Glomerular endothelial cell (primary cell): ENCODE measurements at regions not wholly inside any gene's neighbourhood (a gene's known extent, or its start where the extent isn't known, plus 50 kb on each side); places are given as distances from the start of the nearest gene placed in this dataset.

Experiments
- DNase-seq: peaks from one replicate; pipeline ENCODE4 v3.0.0-alpha.2; 2011; ENCODE audit warnings: low read depth, low spot score; ENCODE audit errors: extremely low read depth

DNA sequence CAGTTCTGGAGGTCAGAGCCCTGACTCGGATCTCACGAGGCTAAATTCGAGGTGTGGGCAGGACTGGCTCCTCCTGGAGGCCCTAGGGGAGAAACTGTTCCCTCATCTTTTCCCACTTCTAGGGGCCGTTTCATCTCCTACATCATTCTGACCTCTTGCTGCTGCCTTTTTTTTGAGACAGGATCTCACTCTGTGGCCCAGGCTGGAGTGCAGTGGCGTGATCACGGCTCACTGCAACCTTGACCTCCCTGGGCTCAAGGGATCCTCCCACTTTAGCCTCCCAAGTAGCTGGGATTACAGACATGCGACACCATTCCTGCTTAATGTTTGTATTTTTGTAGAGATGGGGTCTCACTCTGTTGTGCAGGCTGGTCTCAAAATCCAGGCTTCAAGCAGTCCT is 244.1 kb upstream of the GSE1 start:
- DNase-seq, result no peak

DNA sequence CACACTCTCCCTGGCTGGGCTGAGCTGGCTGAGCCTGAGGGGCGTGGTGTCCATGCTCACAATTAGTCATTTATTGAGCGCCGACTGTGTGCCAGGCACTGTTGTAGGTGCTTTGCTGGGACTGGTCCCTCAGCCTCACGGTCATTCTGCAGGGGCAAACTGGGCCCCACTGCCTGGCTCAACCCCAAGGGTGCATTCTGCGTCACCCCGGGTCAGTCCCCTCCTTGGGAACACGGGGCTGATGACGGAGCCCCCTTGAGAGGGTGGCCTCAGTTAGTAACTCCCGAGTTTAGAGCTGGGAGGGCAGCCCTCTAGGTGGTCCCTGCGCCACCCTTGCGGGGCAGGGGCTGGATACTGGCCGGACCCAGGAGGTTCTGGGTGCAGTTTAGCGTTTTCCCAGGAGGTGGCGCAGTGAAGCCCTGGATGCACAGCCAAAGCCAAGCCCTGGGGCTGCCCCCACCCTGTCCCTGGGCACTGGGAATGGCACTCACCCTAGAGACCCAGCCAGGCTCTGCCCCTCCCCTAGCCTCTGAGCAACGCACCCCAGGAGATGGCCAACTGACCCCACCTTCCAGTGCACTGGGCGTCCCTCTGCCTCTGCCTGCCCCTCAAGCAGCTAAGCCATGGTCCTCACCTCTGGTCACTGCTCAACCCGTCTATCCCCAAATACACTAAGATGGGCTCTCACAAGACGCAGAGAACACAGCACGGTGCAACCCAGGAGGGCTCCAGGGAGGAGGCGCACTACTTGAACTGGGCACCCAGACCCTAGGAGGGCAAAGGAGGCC is 243.2 kb upstream of the GSE1 start:
- DNase-seq, result no peak

DNA sequence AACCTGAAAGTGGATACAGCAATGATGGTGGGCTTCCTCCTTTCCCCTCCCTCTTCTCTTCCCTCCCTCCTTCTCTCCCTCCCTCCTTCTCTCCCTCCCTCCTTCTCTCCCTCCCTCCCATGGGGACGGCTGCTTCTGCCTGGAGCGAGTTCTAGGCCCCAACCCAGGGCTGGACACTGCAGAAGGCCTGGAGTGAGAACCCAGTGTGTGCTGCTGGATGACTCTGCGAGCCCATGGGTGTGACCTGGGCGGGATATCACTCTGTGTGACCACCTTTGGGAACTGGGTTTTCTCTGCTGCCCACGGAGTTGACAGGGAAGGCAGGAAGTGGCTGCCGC is 242.6 kb upstream of the GSE1 start:
- no peak for DNase-seq

DNA sequence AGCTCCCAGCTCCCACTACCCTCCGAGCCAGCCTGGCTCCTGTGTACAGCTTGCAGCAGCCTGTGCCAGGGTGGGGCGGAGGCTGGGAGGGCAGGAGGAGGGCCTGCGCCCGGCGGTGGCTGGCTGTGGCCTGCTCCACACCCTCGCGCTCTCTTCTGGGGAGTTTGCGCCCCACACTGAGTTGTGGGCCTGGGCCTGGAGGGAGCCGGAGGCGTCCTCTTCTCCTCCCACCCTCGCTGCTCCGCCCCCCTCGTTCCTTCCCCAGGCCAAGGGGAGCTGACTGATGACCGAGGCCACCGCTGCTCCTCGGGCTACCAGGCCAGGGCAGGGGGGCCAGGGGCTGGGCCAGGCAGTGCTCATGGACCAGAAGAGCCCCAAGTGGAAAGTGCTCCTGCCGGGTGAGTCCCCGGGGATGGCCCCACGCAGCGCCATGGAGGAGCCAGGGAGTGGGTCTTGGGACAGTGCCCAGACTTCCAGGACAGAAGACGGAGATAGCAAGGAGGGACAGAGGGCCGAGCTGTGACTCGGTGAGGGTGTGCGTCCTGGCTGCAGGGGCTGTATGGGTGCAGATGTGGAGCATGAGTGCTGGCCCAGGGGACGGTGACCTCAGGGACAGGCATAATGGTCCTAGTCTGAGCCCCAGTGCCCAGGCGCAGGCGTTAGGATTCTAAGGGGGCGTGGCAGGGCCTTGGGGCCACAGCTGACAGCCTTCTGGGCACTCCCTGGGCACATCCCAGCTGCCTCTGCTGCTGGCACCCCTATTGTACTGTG is 242.1 kb upstream of the GSE1 start:
- no peak for DNase-seq

DNA sequence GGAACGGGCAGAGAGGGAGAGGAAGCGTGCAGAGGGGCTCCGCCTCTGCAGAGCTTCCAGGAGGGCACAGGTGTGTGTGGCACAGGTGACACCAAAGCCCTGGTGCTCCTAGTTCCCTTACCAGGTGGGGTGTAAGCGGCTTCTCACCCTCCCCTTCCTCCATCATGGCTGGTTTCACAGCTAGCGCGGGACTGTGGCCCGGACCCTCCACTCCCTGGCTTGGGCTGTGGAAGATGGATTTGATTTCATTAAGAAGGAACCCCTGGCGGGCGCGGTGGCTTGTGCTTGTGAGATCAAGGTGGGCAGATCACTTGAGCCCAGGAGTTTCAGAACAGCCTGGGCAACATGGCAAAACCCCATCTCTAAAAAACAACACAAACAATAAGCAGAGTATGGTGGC is 241.2 kb upstream of the GSE1 start:
- no peak for DNase-seq

DNA sequence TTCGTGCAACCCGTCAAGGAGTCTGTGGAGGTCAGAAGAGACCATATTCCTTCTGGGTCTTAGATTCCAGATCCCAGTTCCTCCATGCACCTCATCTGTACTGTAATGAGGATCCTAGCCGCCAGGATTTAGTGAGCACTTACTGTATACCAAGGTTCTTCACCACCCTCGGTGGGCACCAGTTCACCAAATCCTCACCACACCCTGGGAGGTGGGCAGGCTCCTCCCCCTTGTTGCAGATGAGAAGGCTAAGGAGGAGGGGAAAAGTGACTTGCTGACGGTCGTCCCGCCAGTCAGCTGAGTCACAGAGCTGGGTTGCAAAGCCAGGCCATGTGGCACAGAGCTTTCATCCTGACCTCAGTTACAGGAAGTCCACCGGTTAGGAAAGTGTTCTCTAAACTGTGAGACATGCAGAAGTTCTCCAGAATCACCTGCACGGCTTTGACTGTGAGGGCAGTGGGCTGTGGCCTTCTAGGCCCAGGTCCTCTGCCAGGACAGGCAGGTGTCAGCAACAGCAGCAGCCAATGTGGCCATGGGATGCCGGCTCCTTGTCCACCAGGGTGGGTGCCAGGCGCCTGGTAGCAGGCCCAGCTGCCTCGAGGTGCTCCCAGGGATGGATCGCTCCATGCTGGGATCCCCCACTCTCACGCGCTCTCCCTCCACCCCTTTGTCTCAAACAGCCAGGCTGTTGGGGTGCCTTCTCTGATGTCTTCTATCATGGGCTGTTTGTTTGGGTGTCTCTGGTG is 240.3 kb upstream of the GSE1 start:
- DNase-seq, result no peak

DNA sequence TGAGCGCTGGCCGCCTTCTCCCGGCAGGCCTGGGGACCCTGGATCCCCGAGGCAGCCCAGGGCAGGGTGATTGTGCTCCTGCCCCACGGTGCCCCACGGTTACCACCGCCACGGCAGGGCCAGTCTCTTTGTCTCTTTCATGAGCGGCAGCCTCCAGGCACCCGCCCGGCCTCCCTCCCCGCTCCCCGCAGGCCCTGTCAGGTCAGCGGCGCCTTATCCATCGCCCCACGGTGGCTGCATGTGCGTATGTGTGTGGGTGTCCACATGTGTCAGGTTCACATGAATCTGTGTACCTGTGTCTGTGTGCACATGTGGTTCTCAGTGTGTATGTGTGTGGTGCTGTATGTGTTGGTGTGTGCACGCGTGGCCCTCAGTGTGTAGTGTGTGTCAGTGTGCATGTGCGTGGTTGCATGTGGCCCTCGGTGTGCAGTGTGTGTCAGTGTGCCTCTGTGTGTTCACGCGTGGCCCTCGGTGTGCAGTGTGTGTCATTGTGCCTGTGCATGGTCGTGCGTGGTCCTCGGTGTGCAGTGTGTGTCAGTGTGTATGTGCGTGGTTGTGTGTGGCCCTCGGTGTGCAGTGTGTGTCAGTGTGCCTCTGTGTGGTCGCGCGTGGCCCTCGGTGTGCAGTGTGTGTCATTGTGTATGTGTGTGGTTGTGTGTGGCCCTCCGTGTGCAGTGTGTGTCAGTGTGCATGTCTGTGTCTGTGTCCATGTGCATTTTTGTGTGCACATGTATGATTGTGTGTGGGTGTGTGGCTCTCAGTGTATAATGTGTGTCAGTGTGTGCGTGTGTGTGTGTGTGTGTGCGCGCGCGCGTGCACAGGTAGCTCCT is 239.2 kb upstream of the GSE1 start:
- DNase-seq, result no peak

DNA sequence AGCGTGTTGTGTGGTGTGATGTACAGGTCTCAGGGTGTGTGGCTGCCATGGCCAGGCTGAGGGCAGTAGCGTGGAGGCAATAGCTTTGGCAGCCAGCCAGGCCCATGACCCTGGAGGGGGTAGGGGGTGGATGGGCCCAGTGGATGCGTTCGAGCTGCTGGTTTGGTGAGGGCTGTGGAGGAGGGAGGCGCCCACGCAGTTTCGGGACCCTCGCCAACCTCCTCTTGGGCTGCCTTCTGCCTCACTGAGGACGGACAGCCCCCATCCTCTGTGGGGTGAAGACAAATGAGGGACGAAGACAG is 238.6 kb upstream of the GSE1 start:
- DNase-seq, result no peak

DNA sequence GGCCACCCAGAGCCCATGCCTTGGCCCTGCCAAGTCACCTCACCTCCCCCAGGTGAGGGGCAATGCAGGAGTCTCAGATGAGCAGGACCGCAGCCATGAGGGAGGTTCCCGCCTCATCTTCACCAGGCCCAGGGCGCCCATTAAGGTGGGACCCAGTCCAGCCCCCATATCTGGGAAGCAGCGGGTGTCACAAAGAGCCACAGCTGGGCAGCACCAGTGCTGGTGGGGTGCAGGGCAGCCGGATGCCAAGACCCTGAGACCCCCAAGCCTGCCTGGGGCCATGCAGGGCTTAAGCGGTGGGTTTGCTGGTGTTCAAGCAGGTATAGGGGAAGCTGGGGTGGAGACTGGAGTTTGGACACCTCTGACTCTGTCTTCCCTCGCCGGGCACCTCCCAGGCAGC is 237.8 kb upstream of the GSE1 start:
- DNase-seq, result no peak

DNA sequence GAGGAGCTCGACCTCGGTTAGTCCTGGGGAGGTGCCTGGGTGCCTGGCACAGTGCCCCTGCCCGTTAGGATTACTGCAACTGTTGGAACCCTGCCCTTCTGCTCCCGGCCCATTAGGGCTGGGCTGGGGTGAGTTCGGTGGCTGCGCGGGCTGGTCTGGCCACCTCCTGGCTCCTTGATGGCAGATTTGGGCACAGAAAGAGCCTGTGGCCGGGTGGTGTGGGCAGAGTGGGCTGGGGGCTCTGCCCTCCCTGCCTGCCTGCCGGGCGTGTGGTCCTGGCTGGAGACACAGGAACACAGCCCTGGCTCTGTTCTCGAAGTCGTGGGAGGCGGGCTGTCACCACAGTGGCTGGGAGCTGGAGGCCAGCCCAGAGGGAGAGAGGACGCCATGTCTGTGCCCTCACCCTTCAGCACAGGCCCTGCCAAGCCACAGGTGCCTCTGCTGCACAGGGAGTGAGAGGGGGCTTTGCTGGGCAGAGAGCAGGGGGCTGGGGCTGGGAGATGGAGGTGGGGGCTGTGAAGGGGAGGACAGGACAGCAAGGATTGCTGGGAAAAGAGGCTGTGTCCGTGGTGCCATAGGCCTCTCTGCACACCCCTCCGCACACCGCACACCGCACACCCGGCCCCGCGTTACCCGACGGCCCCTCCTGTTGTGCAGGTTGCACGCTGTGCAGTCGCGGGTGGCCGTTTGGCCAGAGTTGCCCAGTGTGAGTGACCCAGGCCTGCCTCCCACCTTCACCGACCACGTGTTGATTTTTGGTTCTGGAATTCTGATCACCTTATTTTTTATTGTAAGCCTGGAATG is 236.6 kb upstream of the GSE1 start:
- no peak for DNase-seq

DNA sequence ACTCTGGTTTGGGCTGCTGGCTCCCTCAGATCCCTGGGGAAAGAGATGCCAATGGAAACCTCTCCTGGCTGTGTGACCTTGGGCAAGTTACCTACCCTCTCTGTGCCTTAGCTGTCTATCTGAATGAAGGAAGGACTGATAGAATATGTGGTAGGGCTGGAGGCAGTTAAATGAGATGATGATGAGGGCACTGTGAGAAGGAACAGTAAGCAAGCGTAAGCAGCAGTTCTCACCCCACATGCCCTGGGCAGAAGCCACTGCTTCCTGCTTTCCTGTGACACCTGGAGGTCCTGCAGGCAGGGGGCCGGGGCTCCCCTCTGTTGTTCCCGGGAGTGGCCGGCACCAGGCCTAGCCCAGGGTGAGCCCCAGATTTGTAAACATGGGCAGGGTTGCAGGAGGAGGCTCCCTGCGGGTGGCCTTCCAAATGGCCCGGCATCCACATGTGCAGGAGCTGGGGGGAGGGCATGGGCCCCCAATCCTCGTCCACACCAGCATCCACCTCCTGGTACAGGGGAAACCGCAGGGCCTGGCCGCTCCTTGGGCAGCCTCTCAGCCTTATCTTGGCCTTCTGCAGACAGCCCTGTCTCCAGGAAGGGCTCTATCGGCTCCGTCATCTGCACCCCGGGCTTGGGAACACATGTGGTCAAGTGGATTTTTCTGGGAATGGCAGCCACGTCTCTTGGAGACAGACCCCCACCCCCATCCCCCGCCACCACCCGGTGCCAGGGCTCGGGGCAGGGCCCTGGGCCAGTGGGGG is 235.6 kb upstream of the GSE1 start:
- no peak for DNase-seq

DNA sequence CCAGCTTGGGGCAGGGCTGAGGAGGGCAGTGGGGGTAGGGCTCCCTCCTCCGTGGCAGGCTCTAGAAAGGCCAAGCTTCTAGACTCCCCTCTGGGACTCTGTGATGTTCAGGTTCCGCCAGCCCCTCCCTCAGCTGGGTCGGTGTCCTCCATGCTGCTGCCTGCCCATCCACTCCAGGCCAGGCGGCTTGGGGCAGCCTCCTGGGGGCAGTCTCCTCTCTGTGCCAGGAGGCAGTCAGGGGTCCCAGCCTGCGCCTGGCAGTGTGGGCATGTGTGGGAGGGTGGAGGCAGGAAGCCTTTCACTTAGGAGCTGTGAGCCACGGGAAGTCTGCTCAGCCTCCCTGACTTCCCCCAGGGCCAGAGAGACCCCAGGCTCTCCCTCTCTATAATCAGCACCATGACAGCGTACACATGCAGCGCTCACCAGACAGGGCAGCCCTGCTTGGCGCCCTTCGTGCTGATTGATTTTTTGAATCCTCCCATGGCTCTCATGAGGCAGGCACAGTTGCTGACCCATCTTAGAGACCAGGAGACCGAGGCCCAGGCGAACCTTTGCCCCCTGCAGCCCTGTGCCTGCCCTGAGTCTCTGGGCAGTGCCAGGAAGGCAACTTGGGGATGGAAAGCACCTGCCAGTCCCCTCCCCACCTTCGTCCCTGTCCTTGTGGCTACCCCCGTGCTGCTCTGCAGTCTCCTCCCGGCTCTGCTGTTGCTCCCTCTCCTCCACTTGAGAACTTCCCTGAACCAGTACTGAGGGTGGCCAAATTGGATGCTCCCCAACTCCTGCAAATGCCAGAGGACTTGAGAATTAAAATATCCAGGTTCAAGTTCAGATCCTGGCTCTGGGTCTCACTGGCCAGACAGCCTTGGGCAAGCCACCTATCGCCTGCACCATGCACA is 234.7 kb upstream of the GSE1 start:
- no peak for DNase-seq

DNA sequence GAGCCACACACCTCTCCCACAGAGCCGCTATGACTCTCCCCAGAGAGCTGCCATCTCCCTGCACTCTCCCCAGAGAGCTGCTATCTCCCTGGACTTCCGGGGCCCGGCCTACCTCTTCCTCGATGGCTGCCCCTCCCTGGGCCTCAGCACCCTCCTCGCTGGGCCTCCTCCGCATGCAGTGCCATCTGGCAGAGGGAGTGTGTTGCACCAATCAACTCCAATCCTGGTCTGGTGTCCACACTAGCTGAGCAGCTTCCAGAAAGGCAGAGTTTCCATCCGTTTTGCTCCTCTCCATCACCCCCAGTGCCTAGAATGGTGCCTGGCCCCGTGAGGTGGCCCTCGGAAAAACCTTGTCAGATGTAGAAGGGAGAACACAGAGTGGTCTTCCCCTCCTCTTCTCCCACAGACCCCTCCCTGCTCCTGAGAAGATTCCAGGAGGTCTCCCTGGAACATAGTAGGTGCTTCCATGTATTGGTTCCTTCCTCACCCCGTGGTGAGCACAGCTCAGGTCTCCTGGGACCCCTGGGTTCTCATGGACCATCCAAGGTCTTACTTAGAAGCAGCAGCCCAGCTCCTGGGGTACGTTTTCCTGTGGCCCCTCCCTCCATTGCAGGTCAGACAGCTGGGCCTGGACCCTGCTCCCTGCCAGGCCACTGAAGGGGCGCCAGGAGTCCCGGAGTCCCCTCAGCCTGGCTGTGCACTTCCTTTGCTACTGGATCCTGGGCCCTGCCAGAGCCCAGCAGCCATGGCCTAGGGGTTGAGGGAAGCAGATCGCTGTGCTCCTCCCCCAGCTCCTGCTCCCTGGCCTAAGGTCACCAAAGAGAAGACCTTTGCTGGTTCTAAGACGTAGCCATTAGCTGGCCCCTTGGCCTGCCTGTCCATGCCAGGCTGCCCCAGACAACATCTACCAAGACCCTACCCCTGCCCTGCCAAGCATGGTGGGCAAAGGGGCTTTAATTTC is 233.8 kb upstream of the GSE1 start:
- no peak for DNase-seq

DNA sequence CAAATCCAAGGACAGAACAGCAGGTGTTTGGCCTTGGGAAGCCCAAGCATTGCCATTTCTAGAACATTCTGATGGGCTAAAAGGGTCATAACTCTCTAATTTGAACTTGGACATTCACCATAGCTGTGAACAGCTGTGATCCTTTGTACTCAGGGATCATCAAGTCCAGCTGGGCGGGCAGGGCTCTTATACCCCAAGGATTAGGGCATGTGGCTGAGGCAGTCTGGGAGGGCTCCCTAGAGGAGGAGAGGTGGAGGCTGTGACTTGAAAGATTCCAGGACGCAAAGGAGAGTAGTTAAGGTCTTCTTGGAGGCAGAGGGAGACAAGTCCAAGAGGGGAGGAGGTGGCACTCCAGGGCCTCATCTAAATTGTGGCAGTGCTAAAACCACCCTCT is 233.1 kb upstream of the GSE1 start:
- DNase-seq, result no peak

DNA sequence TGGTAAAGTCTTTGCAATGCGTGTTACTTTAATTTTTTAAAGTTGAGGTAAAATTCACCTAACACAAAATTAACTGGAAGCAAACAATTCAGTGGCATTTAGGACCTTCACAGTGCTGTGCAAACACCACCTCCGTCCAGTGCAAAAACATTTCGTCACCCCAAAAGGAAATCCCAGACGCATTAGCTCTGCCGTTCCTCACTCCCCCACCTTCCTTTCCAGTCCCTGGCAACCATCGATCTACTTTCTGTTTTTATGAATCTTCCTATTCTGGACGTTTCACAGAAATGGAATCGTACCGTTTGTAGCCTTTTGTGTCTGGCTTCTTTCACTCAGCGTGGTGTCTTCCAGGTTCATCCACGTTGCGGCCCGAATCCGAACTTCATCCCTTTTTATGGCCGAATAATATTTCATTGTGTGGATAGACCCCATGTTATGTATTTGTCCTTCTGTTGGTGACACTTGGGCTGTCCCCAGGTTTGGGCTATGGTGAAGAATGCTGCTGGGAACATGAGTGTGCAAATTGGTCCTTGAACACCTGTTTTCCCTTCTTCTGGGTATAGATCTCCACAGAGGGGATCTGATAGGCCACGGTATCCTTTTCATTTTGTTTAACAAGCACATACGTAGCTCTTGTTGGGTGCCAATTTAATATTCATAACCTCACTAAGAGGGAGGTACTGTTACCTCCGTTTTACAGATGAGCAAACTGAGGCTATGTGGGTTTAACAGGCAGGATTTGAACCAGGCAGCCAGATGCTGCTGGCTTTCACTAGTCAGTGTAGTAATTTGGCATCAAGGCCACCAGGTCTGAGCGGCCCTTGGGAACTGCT is 232.0 kb upstream of the GSE1 start:
- no peak for DNase-seq

DNA sequence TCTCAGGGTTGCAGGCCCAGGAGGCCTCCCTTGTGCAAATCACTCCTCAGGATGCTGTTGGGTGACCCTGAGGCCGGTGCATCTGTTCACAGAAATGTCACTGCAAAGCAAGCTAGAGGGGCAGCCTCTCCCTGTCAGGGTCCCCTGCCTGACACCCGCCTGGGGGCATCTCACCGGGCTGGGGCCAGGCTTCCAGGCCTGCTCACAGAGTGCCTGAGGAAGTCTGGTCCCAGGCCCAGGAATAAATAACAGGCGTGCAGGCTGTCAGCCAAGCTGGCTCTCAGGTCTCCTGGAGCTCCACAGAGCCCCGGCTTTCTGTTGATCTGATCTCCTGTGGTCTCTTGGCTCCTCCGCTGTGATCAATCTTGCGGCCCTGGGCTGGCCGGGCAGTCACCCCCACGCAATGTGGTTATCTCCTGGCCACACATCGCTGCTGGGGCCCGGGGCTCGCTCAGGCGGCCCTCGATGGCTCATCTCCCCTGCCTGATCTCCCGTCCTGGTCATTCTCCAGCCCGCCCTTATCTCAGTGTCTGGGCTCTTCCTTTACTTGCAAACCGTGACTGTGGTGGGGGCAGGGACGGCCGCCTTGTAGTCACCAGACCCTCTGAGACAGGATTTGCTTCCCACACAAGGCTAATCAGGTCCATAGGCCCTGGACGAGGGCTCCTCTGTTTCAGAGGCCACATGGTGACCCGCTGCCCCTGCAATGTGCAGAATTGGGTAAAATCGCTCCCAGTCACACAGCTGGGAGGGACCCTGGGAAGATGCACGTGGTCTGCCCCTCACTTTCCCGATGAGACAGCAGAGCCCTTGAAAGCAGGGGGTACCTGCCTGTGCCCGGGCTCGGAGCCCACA is 231.2 kb upstream of the GSE1 start:
- no peak for DNase-seq
